AG09309 (cell line): ENCODE measurements at regions not wholly inside any gene's neighbourhood (a gene's known extent, or its start where the extent isn't known, plus 50 kb on each side); places are given as distances from the start of the nearest gene placed in this dataset.

Experiments
- DNase-seq: peaks from one replicate; pipeline ENCODE4 v3.0.0-alpha.2; 2010; ENCODE audit warnings: low read depth
- H3K4me3 ChIP-seq: 2 replicates; pipeline ENCODE4 v1.5.1; 2011; ENCODE audit warnings: mild to moderate bottlenecking, low read depth, low read length, moderate library complexity; ENCODE audit not compliant: control insufficient read depth
- TF ChIP-seq, protein P1 (sequence below): IDR thresholded peaks from 2 replicates; pipeline ENCODE4 v1.5.1; 2011; ENCODE audit warnings: mild to moderate bottlenecking, low read depth, low read length, inconsistent platforms; ENCODE audit not compliant: insufficient read depth, control insufficient read depth; ENCODE audit errors: missing control alignments

DNA sequence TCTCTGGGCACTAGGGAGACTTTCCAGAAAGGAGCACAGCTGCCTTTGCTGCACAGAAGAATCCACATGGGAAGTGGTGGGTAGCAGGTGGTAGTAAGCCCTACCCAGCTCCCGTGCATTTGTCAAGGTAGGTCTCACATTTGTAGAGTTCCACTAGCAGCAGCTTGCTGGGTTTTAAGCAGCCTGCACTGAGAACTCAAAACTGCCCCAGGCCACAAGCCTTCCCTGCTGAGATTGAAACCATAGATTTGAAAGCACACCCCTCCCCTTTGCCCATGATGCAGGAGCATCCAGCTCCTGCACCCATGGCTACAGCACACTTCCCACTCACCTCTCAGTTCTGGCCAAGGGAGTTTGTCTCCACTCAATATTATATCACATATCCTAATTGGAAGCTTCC, 604.5 kb upstream of the STEAP1 start:
- DNase-seq = no peak
- TF ChIP-seq, protein P1, sequence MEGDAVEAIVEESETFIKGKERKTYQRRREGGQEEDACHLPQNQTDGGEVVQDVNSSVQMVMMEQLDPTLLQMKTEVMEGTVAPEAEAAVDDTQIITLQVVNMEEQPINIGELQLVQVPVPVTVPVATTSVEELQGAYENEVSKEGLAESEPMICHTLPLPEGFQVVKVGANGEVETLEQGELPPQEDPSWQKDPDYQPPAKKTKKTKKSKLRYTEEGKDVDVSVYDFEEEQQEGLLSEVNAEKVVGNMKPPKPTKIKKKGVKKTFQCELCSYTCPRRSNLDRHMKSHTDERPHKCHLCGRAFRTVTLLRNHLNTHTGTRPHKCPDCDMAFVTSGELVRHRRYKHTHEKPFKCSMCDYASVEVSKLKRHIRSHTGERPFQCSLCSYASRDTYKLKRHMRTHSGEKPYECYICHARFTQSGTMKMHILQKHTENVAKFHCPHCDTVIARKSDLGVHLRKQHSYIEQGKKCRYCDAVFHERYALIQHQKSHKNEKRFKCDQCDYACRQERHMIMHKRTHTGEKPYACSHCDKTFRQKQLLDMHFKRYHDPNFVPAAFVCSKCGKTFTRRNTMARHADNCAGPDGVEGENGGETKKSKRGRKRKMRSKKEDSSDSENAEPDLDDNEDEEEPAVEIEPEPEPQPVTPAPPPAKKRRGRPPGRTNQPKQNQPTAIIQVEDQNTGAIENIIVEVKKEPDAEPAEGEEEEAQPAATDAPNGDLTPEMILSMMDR = no peak
- H3K4me3 ChIP-seq = no peak overlapping the region

DNA sequence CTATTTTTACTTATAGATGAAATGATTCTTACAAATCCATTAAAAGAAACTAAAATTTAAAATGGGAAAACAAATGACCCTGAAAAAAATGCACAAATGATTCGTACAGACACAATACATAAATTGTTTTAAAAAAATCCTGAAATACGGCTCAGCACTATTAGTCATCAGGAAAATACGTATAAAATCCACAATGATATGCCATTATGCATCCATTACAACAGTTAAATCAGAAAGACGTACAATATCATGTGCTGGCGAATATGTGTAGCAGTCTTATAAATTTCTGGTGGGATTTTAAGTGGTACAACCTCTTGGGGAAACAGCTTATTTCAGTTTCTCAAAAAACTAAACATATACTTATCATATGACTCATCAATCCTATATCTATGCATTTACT, 600.1 kb upstream of the STEAP1 start:
- DNase-seq = no peak
- TF ChIP-seq, protein P1 = no peak
- H3K4me3 ChIP-seq = no peak overlapping the region

DNA sequence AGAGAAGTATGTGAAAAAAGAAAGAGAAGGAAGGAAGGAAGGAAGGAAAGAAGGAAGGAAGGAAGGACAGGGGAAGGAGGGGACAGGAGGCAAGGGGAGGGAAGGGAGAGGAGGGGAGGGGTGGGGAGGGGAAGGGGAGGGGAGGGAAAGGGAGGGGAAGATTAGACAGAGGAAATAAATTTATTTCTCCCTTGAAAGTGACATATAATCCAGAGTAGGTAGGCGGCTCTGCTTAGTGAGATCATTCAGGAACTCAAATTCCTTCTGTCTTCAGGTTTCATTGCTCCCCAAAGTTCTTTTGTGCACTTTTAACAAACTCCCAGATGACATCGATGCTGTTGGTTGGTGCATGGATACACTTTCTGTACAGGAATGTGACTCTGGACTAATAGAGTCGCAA, 594.7 kb upstream of the STEAP1 start:
- no peak overlapping the region for H3K4me3 ChIP-seq
- TF ChIP-seq, protein P1 = no peak
- no peak for DNase-seq

DNA sequence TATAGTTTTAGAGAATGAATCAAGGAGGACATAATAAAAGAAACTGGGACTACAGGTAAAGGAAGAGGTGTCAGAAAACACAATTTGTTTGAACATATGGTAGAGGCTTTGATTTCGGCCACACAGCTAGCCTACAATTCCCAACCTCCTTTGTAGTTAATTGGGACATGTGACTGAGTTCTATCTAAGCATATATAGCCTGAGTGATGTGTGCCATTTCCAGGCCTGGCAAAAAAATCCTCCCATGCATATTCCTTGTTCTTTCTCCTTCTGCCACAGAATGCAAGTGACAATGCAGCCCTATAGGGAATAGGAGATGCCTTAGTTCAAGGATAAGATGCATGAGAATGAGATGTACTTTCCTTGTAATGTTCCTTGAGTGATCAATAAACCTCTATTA, 590.7 kb upstream of the STEAP1 start:
- TF ChIP-seq, protein P1 = no peak
- H3K4me3 ChIP-seq = no peak overlapping the region
- no peak for DNase-seq

DNA sequence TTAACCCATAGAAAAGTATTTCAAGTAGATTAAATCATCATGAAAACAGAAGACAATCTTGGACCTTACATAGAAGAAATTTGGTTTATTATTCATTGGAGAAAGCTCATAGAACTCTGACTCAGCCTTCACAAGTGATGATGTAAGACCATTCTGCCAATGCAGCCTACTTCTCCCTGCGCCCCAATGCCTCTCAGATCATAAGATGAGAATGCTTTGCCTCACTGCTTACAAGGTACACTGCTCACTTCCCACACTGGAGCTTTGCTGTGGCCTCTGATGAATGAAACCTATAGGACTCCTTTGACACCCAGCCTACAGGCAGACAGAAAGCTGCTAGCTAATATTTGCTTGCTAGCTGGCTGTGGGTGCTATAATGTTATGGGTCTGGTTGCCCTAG, 569.4 kb upstream of the STEAP1 start:
- H3K4me3 ChIP-seq = no peak overlapping the region
- TF ChIP-seq, protein P1 = no peak
- DNase-seq = no peak

DNA sequence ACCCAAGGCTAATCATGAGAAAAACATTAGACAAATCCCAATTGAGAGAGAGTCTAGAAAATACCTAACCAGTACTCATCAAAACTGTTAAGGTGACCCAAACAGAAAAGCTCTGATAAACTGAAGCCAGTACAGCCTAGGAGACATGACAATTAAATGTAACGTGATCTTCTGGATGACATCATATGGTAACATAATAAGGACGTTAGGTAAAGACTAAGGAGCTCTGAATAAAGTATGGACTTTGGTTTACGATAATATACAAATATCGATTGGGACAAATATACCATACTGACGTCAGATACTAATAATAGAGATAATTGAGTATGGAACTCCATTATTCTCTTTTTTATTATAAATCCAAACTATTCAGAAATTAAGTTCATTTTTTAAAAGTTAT, 561.1 kb upstream of the STEAP1 start:
- TF ChIP-seq, protein P1 = no peak
- no peak for DNase-seq
- H3K4me3 ChIP-seq = no peak overlapping the region

DNA sequence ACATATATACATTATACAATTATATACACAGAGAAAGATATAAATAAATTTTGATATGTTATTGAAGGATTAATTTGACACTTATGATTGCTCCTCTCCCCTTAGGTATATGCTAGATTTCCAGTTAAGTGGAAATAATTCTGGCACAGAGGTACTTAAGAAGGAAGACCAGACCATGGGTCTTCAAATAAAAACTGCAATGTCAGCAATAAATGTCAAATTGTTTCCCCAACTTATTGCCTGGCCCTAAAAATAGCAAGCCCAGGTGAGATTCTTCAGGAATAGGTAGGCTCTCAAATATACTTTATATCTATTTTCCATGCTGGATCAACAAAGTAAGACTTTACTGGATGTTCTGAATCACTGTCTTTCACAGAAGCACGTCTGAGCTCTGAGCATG, 551.3 kb upstream of the STEAP1 start:
- TF ChIP-seq, protein P1 = no peak
- no peak overlapping the region for H3K4me3 ChIP-seq
- no peak for DNase-seq
